H1 (cell line): ENCODE measurements at regions not wholly inside any gene's neighbourhood (a gene's known extent, or its start where the extent isn't known, plus 50 kb on each side); places are given as distances from the start of the nearest gene placed in this dataset.

Source experiments
- CTCF ChIA-PET: fragments of 300-600 bp; sonication (Branson Sonifier 250); formaldehyde crosslinking; loops from one replicate; lab custom pipeline; 2021; ENCODE audit not compliant: partially characterized antibody; lab: Charles Lee
- POLR2A ChIA-PET: fragments of 300-600 bp; sonication (Branson Sonifier 250); formaldehyde crosslinking; loops from one replicate; lab custom pipeline; 2021; ENCODE audit warnings: inconsistent platforms; ENCODE audit not compliant: partially characterized antibody; lab: Charles Lee
- DNase-seq, 2 experiments: peaks; one replicate each; pipeline versions ENCODE4 v3.0.0 to v3.0.0-alpha.2; 2010 to 2022; ENCODE audit warnings: low spot score in 2 of 2, low read depth in 1 of 2, mixed read lengths in 1 of 2
- FAIRE-seq: peaks from 2 replicates; lab custom pipeline; 2011; peaks lifted over from hg19 to GRCh38; lab: Jason Lieb, UNC
- H2AFZ ChIP-seq: 2 replicates; pipeline ENCODE4 v1.8.1; 2012; ENCODE audit warnings: low read length, inconsistent platforms
- H2AK5ac ChIP-seq: 2 replicates; pipeline ENCODE4 v1.6.1; 2013; ENCODE audit warnings: low read depth, low read length
- H2BK120ac ChIP-seq: replicated peaks from 2 replicates; pipeline ENCODE3; 2013; ENCODE audit warnings: low read depth, low read length, inconsistent platforms
- H2BK12ac ChIP-seq: 2 replicates; pipeline ENCODE4 v1.6.1; 2013; ENCODE audit warnings: low read depth, low read length
- H2BK15ac ChIP-seq: 2 replicates; pipeline ENCODE4 v1.6.1; 2013; ENCODE audit warnings: low read length
- H2BK20ac ChIP-seq: 2 replicates; pipeline ENCODE4 v1.6.1; 2013; ENCODE audit warnings: low read length
- H2BK5ac ChIP-seq: 2 replicates; pipeline ENCODE4 v1.6.1; 2013; ENCODE audit warnings: low read depth, low read length
- H3K14ac ChIP-seq: 2 replicates; pipeline ENCODE4 v1.6.1; 2013; ENCODE audit warnings: inconsistent platforms; ENCODE audit not compliant: insufficient read length
- H3K18ac ChIP-seq: 2 replicates; pipeline ENCODE4 v1.6.1; 2013; ENCODE audit warnings: low read length; ENCODE audit errors: extremely low read depth
- H3K23ac ChIP-seq: 2 replicates; pipeline ENCODE4 v1.6.1; 2013; ENCODE audit warnings: inconsistent platforms; ENCODE audit not compliant: insufficient read length
- H3K23me2 ChIP-seq: 2 replicates; pipeline ENCODE4 v1.6.1; 2013; ENCODE audit warnings: low read depth, low read length
- H3K27ac ChIP-seq: 2 replicates; pipeline ENCODE4 v1.6.1; 2011; ENCODE audit warnings: low read depth, low read length, inconsistent platforms
- H3K27me3 ChIP-seq, 4 experiments: replicated peaks in 1 of 4; 1 replicate in 1 of 4; 2 replicates in 3 of 4; pipeline versions ENCODE4 v1.6.1 to v1.8.1; 2011 to 2013; ENCODE audit warnings: low read length in 3 of 4, mild to moderate bottlenecking in 3 of 4, inconsistent platforms in 2 of 4, mixed read lengths in 2 of 4, moderate library complexity in 1 of 4; ENCODE audit not compliant: control insufficient read depth in 3 of 4, insufficient read depth in 3 of 4; ENCODE audit errors: extremely low read depth in 1 of 4
- H3K36me3 ChIP-seq, 4 experiments: 2 replicates each; pipeline versions ENCODE4 v1.6.1 to v1.8.1; 2011 to 2013; ENCODE audit warnings: mild to moderate bottlenecking in 4 of 4, low read length in 3 of 4, moderate library complexity in 2 of 4, control low read depth in 1 of 4, inconsistent platforms in 1 of 4; ENCODE audit not compliant: insufficient read depth in 4 of 4, control insufficient read depth in 2 of 4
- H3K4ac ChIP-seq: replicated peaks from 2 replicates; pipeline ENCODE3; 2013; ENCODE audit warnings: low read length, low read depth, mixed read lengths, inconsistent platforms; ENCODE audit not compliant: insufficient read length
- H3K4me1 ChIP-seq, 4 experiments: replicated peaks in 1 of 4; 1 replicate in 1 of 4; 2 replicates in 3 of 4; pipeline versions ENCODE4 v1.6.1 to v1.8.1; 2011 to 2013; ENCODE audit warnings: low read length in 3 of 4, inconsistent platforms in 2 of 4, mixed read lengths in 1 of 4; ENCODE audit not compliant: insufficient read depth in 4 of 4, control insufficient read depth in 3 of 4
- H3K4me2 ChIP-seq, 2 experiments: 2 replicates each; pipeline versions ENCODE4 v1.6.1 to v1.8.1; 2011 to 2013; ENCODE audit warnings: low read depth in 2 of 2, low read length in 2 of 2, control low read depth in 1 of 2, inconsistent platforms in 1 of 2, mild to moderate bottlenecking in 1 of 2; ENCODE audit not compliant: insufficient read depth in 1 of 2
- H3K4me3 ChIP-seq, 4 experiments: fragments of 200-600, 300-600 bp in 1 of 4; sonication (generic), shearing (Covaris generic), sonication (Bioruptor Twin) in 1 of 4; 2 replicates each; pipeline versions ENCODE4 v1.5.1 to v1.8.1; 2011 to 2016; ENCODE audit warnings: low read length in 4 of 4, low read depth in 3 of 4, control low read depth in 2 of 4, inconsistent platforms in 2 of 4, mild to moderate bottlenecking in 2 of 4, mixed read lengths in 1 of 4, moderate library complexity in 1 of 4; ENCODE audit not compliant: insufficient read depth in 2 of 4; ENCODE audit errors: extremely low read depth in 1 of 4
- H3K56ac ChIP-seq: replicated peaks from 2 replicates; pipeline ENCODE3; 2013; ENCODE audit warnings: low read depth, mild to moderate bottlenecking, mixed read lengths, low read length, inconsistent platforms; ENCODE audit not compliant: insufficient read length
- H3K79me1 ChIP-seq: 2 replicates; pipeline ENCODE4 v1.6.1; 2013; ENCODE audit warnings: low read depth, low read length, control low read depth
- H3K79me2 ChIP-seq, 2 experiments: 2 replicates each; pipeline versions ENCODE4 v1.6.1 to v1.8.1; 2012 to 2013; ENCODE audit warnings: low read length in 2 of 2, mild to moderate bottlenecking in 2 of 2, inconsistent platforms in 1 of 2; ENCODE audit not compliant: insufficient read depth in 2 of 2, control insufficient read depth in 1 of 2
- H3K9ac ChIP-seq, 4 experiments: replicated peaks in 1 of 4; 1 replicate in 1 of 4; 2 replicates in 3 of 4; pipeline versions ENCODE4 v1.6.1 to v1.8.1; 2011 to 2013; ENCODE audit warnings: low read depth in 3 of 4, low read length in 3 of 4, control low read depth in 2 of 4, mild to moderate bottlenecking in 2 of 4, moderate library complexity in 2 of 4, inconsistent platforms in 1 of 4; ENCODE audit errors: extremely low read depth in 1 of 4
- H3K9me3 ChIP-seq, 2 experiments: 2 replicates each; pipeline versions ENCODE4 v1.6.1 to v1.8.1; 2012 to 2013; ENCODE audit warnings: mild to moderate bottlenecking in 2 of 2, moderate library complexity in 2 of 2, control low read depth in 1 of 2, inconsistent platforms in 1 of 2, low read depth in 1 of 2, low read length in 1 of 2, mixed read lengths in 1 of 2; ENCODE audit not compliant: insufficient read depth in 2 of 2
- H4K20me1 ChIP-seq, 2 experiments: replicated peaks in 1 of 2; 2 replicates each; pipeline versions ENCODE3 to v1.8.1; 2011 to 2013; ENCODE audit warnings: inconsistent platforms in 2 of 2, low read length in 2 of 2, mild to moderate bottlenecking in 1 of 2; ENCODE audit not compliant: insufficient read depth in 2 of 2, control insufficient read depth in 1 of 2
- H4K5ac ChIP-seq: 2 replicates; pipeline ENCODE4 v1.6.1; 2013; ENCODE audit warnings: low read length, low read depth, mixed read lengths, inconsistent platforms; ENCODE audit not compliant: insufficient read length
- H4K8ac ChIP-seq: 2 replicates; pipeline ENCODE4 v1.8.0; 2013; ENCODE audit warnings: mild to moderate bottlenecking, moderate library complexity, low read length, inconsistent platforms; ENCODE audit not compliant: insufficient read depth; ENCODE audit errors: extremely low read depth
- H4K91ac ChIP-seq: replicated peaks from 2 replicates; pipeline ENCODE3; 2013; ENCODE audit warnings: low read length, mixed read lengths, inconsistent platforms; ENCODE audit not compliant: insufficient read length
- BCL11A ChIP-seq, 2 experiments: IDR thresholded peaks; one replicate each; pipeline ENCODE4 v1.6.1; 2011; ENCODE audit warnings: low read depth in 2 of 2, low read length in 2 of 2, mild to moderate bottlenecking in 2 of 2
- HDAC6 ChIP-seq: IDR thresholded peaks from one replicate; pipeline ENCODE4 v1.7.1; 2012; ENCODE audit warnings: low read depth, mild to moderate bottlenecking, inconsistent platforms, low read length, moderate library complexity
- RFX5 ChIP-seq: IDR thresholded peaks from 2 replicates; pipeline ENCODE4 v1.6.1; 2011; ENCODE audit warnings: low read depth, low read length, improper control_type of control experiment, borderline replicate concordance
- SIN3A ChIP-seq, 2 experiments: IDR thresholded peaks in 1 of 2; conservative IDR thresholded peaks in 1 of 2; 2 replicates each; pipeline ENCODE4 v1.6.1; 2011 to 2012; ENCODE audit warnings: low read length in 2 of 2, improper control_type of control experiment in 1 of 2, low read depth in 1 of 2, mild to moderate bottlenecking in 1 of 2
- YY1 ChIP-seq: IDR thresholded peaks from 2 replicates; pipeline ENCODE4 v1.6.1; 2011; ENCODE audit warnings: low read depth, mild to moderate bottlenecking, low read length
- WGBS, 2 experiments: shearing (Covaris generic) in 1 of 2; methylation state at CpG; one replicate each; pipeline versions ENCODE4 v1.1.6 to v1.1.7; 2013 to 2015; ENCODE audit warnings: low lambda C conversion rate in 2 of 2, mixed read lengths in 2 of 2, inconsistent platforms in 1 of 2, low coverage in 1 of 2, missing lambda C conversion rate in 1 of 2; ENCODE audit not compliant: insufficient replicate concordance in 2 of 2, insufficient coverage in 1 of 2, insufficient read length in 1 of 2; ENCODE audit errors: extremely low coverage in 1 of 2, missing lambda C conversion rate in 1 of 2; 5-methylcytosine and 5-hydroxymethylcytosine counted together

DNA sequence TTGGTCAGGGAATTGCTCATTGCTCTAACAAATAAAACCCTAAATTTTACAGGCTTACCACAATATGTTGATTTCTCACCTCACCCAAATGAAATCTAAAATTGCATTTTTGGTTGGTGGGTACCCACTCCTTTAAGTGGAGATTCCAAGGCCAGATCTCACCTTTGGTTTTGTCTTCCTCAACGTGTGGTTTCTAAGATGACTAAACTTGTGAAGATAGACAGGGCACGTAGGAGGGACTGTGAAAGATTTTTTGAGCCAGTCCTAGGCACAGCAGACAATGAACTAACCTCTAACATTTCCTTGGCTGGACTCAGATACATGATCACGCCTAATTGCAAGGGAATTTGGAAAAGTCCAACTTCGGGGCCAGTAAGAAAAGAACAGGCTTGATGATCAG lies 1003.9 kb downstream of the FLRT2 start:
- Histone ChIP-seq H2BK120ac (no peak overlapping the region), H3K79me1 (no peaks in the 10 kb centered on the region), H4K5ac (no peak overlapping the region), H3K27ac (no peak overlapping the region), H2BK20ac (no peak overlapping the region), H3K27me3 (peaks cover 0 to 1% (median 0%) of the 10 kb centered on the region in 4 experiments; a peak in 1 of 7 replicates), H3K23me2 (no peaks in the 10 kb centered on the region), H4K8ac (no peak overlapping the region), H3K4me3 (no peak overlapping the region), H2AK5ac (no peak overlapping the region), H2BK12ac (no peak overlapping the region), H3K18ac (no peak overlapping the region), H4K91ac (no peak overlapping the region), H3K9me3 (no peaks in the 10 kb centered on the region), H3K14ac (no peak overlapping the region), H2BK15ac (no peak overlapping the region), H4K20me1 (no peaks in the 10 kb centered on the region), H2BK5ac (no peak overlapping the region), H3K56ac (no peak overlapping the region), H3K4me1 (peaks cover 0 to 3% (median 0%) of the 10 kb centered on the region in 4 experiments; a peak in 1 of 7 replicates), H2AFZ (no peak overlapping the region), H3K9ac (no peak overlapping the region), H3K4me2 (no peak overlapping the region), H3K79me2 (no peaks in the 10 kb centered on the region), H3K4ac (no peak overlapping the region), H3K23ac (no peak overlapping the region), H3K36me3 (no peaks in the 10 kb centered on the region)
- TF ChIP-seq YY1, result no peak
- no peak for TF ChIP-seq RFX5
- no peak for TF ChIP-seq HDAC6
- no peak for TF ChIP-seq SIN3A (conservative IDR thresholded peaks at IDR 0.05 in 1 of 2, IDR thresholded peaks at IDR 0.05 in 1 of 2; ENCODE audit: low read depth in 1 of 2, low read length in 2 of 2)
- TF ChIP-seq BCL11A (IDR thresholded peaks at IDR 0.05; ENCODE audit: low read depth in 2 of 2, low read length in 2 of 2), result no peak
- DNase-seq (no peak), FAIRE-seq (no peak)
- ChIA-PET CTCF (no interaction called here), POLR2A (no interaction called here)
- 91% methylated on average over 4 of the region's 4 CpGs; no CpG with 5 or more reads in 1 of the 2 experiments for WGBS, 2 experiments
